GM12878 (cell line): ENCODE measurements at regions not wholly inside any gene's neighbourhood (a gene's known extent, or its start where the extent isn't known, plus 50 kb on each side); places are given as distances from the start of the nearest gene placed in this dataset.

Experiments used
- ATAC-seq: fragments of 200-7000 bp; cut with Tn5 transposase; 3 replicates; pipeline ENCODE4 v1.9.1; 2020; ENCODE audit warnings: mild to moderate bottlenecking, moderate library complexity
- BruUV-seq: library from RNA; stranded (reverse); fragments of 400-500 nt; replicated peaks from 2 replicates; lab custom pipeline; 2021; lab: Mats Ljungman, UMichigan
- CTCF ChIA-PET: fragments of 300-600 bp; sonication (Branson Sonifier 250); formaldehyde crosslinking; extraction: SDS; loops from one replicate; lab custom pipeline; 2021; ENCODE audit warnings: inconsistent platforms; lab: Yijun Ruan, JAX
- POLR2A ChIA-PET: fragments of 350-600 bp; formaldehyde crosslinking; extraction: SDS; loops from one replicate; lab custom pipeline; 2021; ENCODE audit warnings: inconsistent platforms; lab: Charles Lee
- RAD21 ChIA-PET: fragments of 300-600 bp; sonication (Branson Sonifier 250); formaldehyde crosslinking; loops from one replicate; lab custom pipeline; 2023; ENCODE audit warnings: antibody characterized with exemption; ENCODE audit not compliant: unreplicated experiment; lab: Charles Lee
- SMC1A ChIA-PET: fragments of 300-600 bp; sonication (Branson Sonifier 250); formaldehyde crosslinking; loops from one replicate; lab custom pipeline; 2023; ENCODE audit not compliant: unreplicated experiment, uncharacterized antibody; lab: Charles Lee
- DNase-seq: peaks from one replicate; pipeline ENCODE4 v3.0.0-alpha.2; 2011; ENCODE audit warnings: low read depth, low spot score
- FAIRE-seq: peaks from 3 replicates; lab custom pipeline; 2011; peaks lifted over from hg19 to GRCh38; lab: Jason Lieb, UNC
- H2AFZ ChIP-seq: 2 replicates; pipeline ENCODE4 v1.6.0; 2011; ENCODE audit warnings: low read depth, low read length, control low read depth; ENCODE audit not compliant: control insufficient read depth
- H3K27ac ChIP-seq: 2 replicates; pipeline ENCODE4 v1.5.1; 2011; ENCODE audit warnings: control low read depth; ENCODE audit not compliant: control insufficient read depth, insufficient read depth
- H3K27me3 ChIP-seq, 2 experiments: replicated peaks in 1 of 2; 2 replicates each; pipeline versions ENCODE4 v1.6.0 to v1.6.1; 2011; ENCODE audit warnings: low read length in 1 of 2; ENCODE audit not compliant: control insufficient read depth in 2 of 2, insufficient read depth in 2 of 2
- H3K36me3 ChIP-seq, 2 experiments: 2 replicates each; pipeline ENCODE4 v1.5.1; 2011; ENCODE audit warnings: low read length in 1 of 2; ENCODE audit not compliant: control insufficient read depth in 2 of 2, insufficient read depth in 2 of 2
- H3K4me1 ChIP-seq: 2 replicates; pipeline ENCODE4 v1.6.1; 2011; ENCODE audit warnings: mild to moderate bottlenecking, low read length, moderate library complexity, mixed read lengths; ENCODE audit not compliant: control insufficient read depth, insufficient read depth
- H3K4me2 ChIP-seq: 2 replicates; pipeline ENCODE4 v1.6.0; 2011; ENCODE audit warnings: control low read depth; ENCODE audit not compliant: control insufficient read depth, insufficient read depth
- H3K4me3 ChIP-seq: fragments of 200-600 bp; sonication (generic); 2 replicates; pipeline ENCODE4 v1.5.1; 2016
- H3K79me2 ChIP-seq: 2 replicates; pipeline ENCODE4 v1.6.0; 2011; ENCODE audit warnings: low read length; ENCODE audit not compliant: control insufficient read depth, insufficient read depth
- H3K9ac ChIP-seq: 2 replicates; pipeline ENCODE4 v1.8.0; 2011; ENCODE audit warnings: low read length, control low read depth, mixed read lengths; ENCODE audit not compliant: control insufficient read depth, insufficient read depth
- H3K9me3 ChIP-seq: replicated peaks from 3 replicates; pipeline ENCODE4 v1.5.1; 2011; ENCODE audit warnings: mild to moderate bottlenecking, low read length; ENCODE audit not compliant: control insufficient read depth, insufficient read depth
- H4K20me1 ChIP-seq: 2 replicates; pipeline ENCODE4 v1.6.0; 2011; ENCODE audit not compliant: control insufficient read depth, insufficient read depth
- ASH2L ChIP-seq: fragments of 300-600, 200-600 bp; sonication (generic); IDR thresholded peaks from 2 replicates; pipeline ENCODE4 v1.6.1; 2017; ENCODE audit warnings: low read depth, mild to moderate bottlenecking, borderline replicate concordance
- E2F8 ChIP-seq: fragments of 450-650 bp; IDR thresholded peaks from 2 replicates; pipeline ENCODE4 v1.6.1; 2018; ENCODE audit warnings: mild to moderate bottlenecking, low read depth, moderate library complexity; ENCODE audit not compliant: partially characterized antibody
- EP300 ChIP-seq, 2 experiments: fragments of 150-350 bp in 1 of 2; IDR thresholded peaks; 2 replicates each; pipeline ENCODE4 v1.6.1; 2011 to 2012; ENCODE audit warnings: low read depth in 2 of 2, low read length in 2 of 2, borderline replicate concordance in 1 of 2, improper control_type of control experiment in 1 of 2, inconsistent platforms in 1 of 2; ENCODE audit not compliant: control insufficient read depth in 1 of 2
- ESRRA ChIP-seq: IDR thresholded peaks from 2 replicates; pipeline ENCODE4 v1.6.1; 2012; ENCODE audit warnings: mild to moderate bottlenecking, low read length, improper control_type of control experiment
- FOXK2 ChIP-seq: fragments of 450-650 bp; IDR thresholded peaks from 2 replicates; pipeline ENCODE4 v1.6.1; 2017; ENCODE audit warnings: mild to moderate bottlenecking, moderate library complexity
- GATAD2B ChIP-seq: fragments of 450-650 bp; conservative IDR thresholded peaks from 2 replicates; pipeline ENCODE4 v1.6.1; 2017; ENCODE audit warnings: low read depth, mild to moderate bottlenecking, moderate library complexity
- IRF3 ChIP-seq: fragments of 450-650 bp; IDR thresholded peaks from 2 replicates; pipeline ENCODE4 v1.6.1; 2014; ENCODE audit warnings: mild to moderate bottlenecking
- IRF4 ChIP-seq: IDR thresholded peaks from 2 replicates; pipeline ENCODE4 v1.6.1; 2011; ENCODE audit warnings: low read depth, low read length
- KAT2A ChIP-seq: conservative IDR thresholded peaks from 2 replicates; pipeline ENCODE4 v1.6.1; 2011; ENCODE audit warnings: low read depth, low read length; ENCODE audit not compliant: control insufficient read depth
- NR2C2 ChIP-seq: IDR thresholded peaks from 2 replicates; pipeline ENCODE4 v1.6.1; 2011; ENCODE audit warnings: borderline replicate concordance, low read depth; ENCODE audit not compliant: control insufficient read depth, insufficient read length
- SP1 ChIP-seq: IDR thresholded peaks from one replicate; pipeline ENCODE4 v1.6.1; 2011; ENCODE audit warnings: low read depth, low read length
- TCF7 ChIP-seq: IDR thresholded peaks from 2 replicates; pipeline ENCODE4 v1.6.1; 2014; ENCODE audit warnings: antibody characterized with exemption, borderline replicate concordance
- YY1 ChIP-seq: IDR thresholded peaks from 2 replicates; pipeline ENCODE4 v1.6.1; 2011; ENCODE audit warnings: low read depth, mild to moderate bottlenecking, low read length
- WGBS: methylation state at CpG from one replicate; pipeline ENCODE4 v1.1.6; 2016; ENCODE audit warnings: low lambda C conversion rate; ENCODE audit not compliant: insufficient replicate concordance, insufficient coverage; ENCODE audit errors: missing lambda C conversion rate; 5-methylcytosine and 5-hydroxymethylcytosine counted together
- in situ Hi-C: fragments of 300-500 bp; cut with MboI; formaldehyde crosslinking; loops from 9 replicates; pipeline ENCODE4 v1.14.3; 2018; ENCODE audit warnings: mixed read lengths
- intact Hi-C: fragments of 100-400 bp; cut with micrococcal nuclease; formaldehyde crosslinking; loops from one replicate; pipeline ENCODE4 v1.14.2; 2022; ENCODE audit not compliant: unreplicated experiment
- TF ChIP-seq, protein P1 (sequence below): IDR thresholded peaks from 2 replicates; pipeline ENCODE4 v1.6.1; 2011; ENCODE audit warnings: borderline replicate concordance, low read depth, mild to moderate bottlenecking, moderate library complexity, mixed read lengths, low read length; ENCODE audit not compliant: insufficient read depth; ENCODE audit errors: extremely low read length

DNA sequence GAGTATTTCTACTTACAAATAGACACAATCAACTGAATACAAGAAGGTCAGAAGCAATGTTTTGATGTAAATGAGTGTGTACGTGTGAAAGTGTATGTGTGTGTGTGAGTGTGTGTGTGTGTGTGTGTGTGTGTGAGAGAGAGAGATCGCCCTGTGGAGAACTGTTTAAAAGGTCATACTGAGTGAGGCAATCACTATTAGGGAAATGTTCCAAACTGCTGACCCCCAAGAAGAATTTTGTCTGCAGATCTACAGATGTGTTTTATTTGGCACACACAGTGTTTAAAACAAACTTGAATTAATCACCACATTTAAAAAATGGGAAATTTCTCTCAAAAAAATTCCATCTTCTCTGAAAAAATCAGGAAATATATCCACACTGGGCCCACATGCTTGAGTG is 1069.1 kb downstream of the SLC6A15 start:
- ATAC-seq (no peak), DNase-seq (no peak), FAIRE-seq (no peak)
- BruUV-seq: no TSS peak
- TF ChIP-seq ESRRA (no peak), TCF7 (no peak), E2F8 (no peak), SP1 (no peak), KAT2A (no peak), EP300 (IDR thresholded peaks at IDR 0.05; ENCODE audit: borderline replicate concordance in 1 of 2, control insufficient read depth in 1 of 2, low read depth in 2 of 2, low read length in 2 of 2) (no peak), FOXK2 (no peak), NR2C2 (no peak), YY1 (no peak), IRF4 (no peak), IRF3 (no peak), GATAD2B (no peak), ASH2L (no peak)
- TF ChIP-seq, protein P1, sequence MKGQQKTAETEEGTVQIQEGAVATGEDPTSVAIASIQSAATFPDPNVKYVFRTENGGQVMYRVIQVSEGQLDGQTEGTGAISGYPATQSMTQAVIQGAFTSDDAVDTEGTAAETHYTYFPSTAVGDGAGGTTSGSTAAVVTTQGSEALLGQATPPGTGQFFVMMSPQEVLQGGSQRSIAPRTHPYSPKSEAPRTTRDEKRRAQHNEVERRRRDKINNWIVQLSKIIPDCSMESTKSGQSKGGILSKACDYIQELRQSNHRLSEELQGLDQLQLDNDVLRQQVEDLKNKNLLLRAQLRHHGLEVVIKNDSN: no peak
- in situ Hi-C loops: no loop called here
- H3K36me3 ChIP-seq: no peaks in the 10 kb centered on the region
- CTCF ChIA-PET: no interaction called here
- intact Hi-C loops: no loop called here
- H4K20me1 ChIP-seq: no peaks in the 10 kb centered on the region
- H3K27me3 ChIP-seq: no peaks in the 10 kb centered on the region
- POLR2A ChIA-PET: no interaction called here
- no peak overlapping the region for H3K4me2 ChIP-seq
- H3K27ac ChIP-seq: no peak overlapping the region
- SMC1A ChIA-PET: no interaction called here
- no peaks in the 10 kb centered on the region for H3K4me1 ChIP-seq
- 25% methylated on average over 2 of the region's 2 CpGs for WGBS
- no peak overlapping the region for H3K9ac ChIP-seq
- H3K9me3 ChIP-seq: no peaks in the 10 kb centered on the region
- H3K79me2 ChIP-seq: no peaks in the 10 kb centered on the region
- H3K4me3 ChIP-seq: no peak overlapping the region
- H2AFZ ChIP-seq: no peak overlapping the region
- RAD21 ChIA-PET: no interaction called here
